Uterus (tissue), 3 donors: ENCODE measurements at regions not wholly inside any gene's neighbourhood (a gene's known extent, or its start where the extent isn't known, plus 50 kb on each side); places are given as distances from the start of the nearest gene placed in this dataset.

Experiments used
- DNase-seq, 2 donors: peaks; one replicate each; pipeline ENCODE4 v3.0.0-alpha.2; 2019 to 2020
- H3K27ac ChIP-seq, 2 donors: fragments of 200-600 bp; sonication (generic); 1 replicate in 1 of 2; 2 replicates in 1 of 2; pipeline ENCODE4 v1.5.1; 2016 to 2018
- H3K27me3 ChIP-seq, 2 donors: fragments of 200-600 bp; sonication (generic); one replicate each; pipeline ENCODE4 v1.5.1; 2018 to 2019; ENCODE audit warnings: control low read depth in 1 of 2
- H3K36me3 ChIP-seq, 2 donors: fragments of 200-600 bp; sonication (generic); one replicate each; pipeline ENCODE4 v1.5.1; 2019; ENCODE audit warnings: control low read depth in 1 of 2
- H3K4me1 ChIP-seq, 2 donors: fragments of 200-600 bp; sonication (generic); one replicate each; pipeline ENCODE4 v1.5.1; 2018 to 2019; ENCODE audit warnings: control low read depth in 1 of 2
- H3K4me3 ChIP-seq, 2 donors: fragments of 200-600 bp; sonication (generic); 1 replicate in 1 of 2; 2 replicates in 1 of 2; pipeline ENCODE4 v1.5.1; 2018 to 2019; ENCODE audit warnings: mild to moderate bottlenecking in 1 of 2
- H3K9me3 ChIP-seq, 2 donors: fragments of 200-600 bp; sonication (generic); one replicate each; pipeline ENCODE4 v1.5.1; 2019; ENCODE audit warnings: control low read depth in 1 of 2
- CTCF ChIP-seq, 4 experiments: fragments of 200-600 bp in 2 of 4; fragments of 450-650 bp in 2 of 4; sonication (generic) in 2 of 4; IDR thresholded peaks; one replicate each; pipeline ENCODE4 v1.5.1; 2016 to 2019; ENCODE audit warnings: antibody characterized with exemption in 4 of 4, mild to moderate bottlenecking in 2 of 4, moderate library complexity in 1 of 4
- POLR2A ChIP-seq, 2 donors: fragments of 450-650 bp; IDR thresholded peaks; one replicate each; pipeline ENCODE4 v1.6.1; 2016; ENCODE audit warnings: antibody characterized with exemption in 2 of 2, mild to moderate bottlenecking in 1 of 2, moderate library complexity in 1 of 2
- intact Hi-C: fragments of 100-400 bp; cut with DNase I; formaldehyde crosslinking; loops from one replicate; pipeline ENCODE4 v1.15.1; 2023; ENCODE audit warnings: low total_unique reads
- donor health status: DM: yes; HTN: yes; CAD: no.

- no peaks in the 10 kb centered on the region for H3K4me1 ChIP-seq
- DNase-seq: no peak
- H3K9me3 ChIP-seq: no peaks in the 10 kb centered on the region
- no peaks in the 10 kb centered on the region for H3K36me3 ChIP-seq
- H3K27me3 ChIP-seq: no peaks in the 10 kb centered on the region
- H3K4me3 ChIP-seq: no peak overlapping the region
- TF ChIP-seq POLR2A (IDR thresholded peaks at IDR 0.05): no peak
- TF ChIP-seq CTCF (IDR thresholded peaks at IDR 0.05): no peak
- no peak overlapping the region for H3K27ac ChIP-seq
- intact Hi-C loops: no loop called here
Measured at GRCh38 chr10:65555192-65555591, 1370.6 kb upstream of the LRRTM3 start.

GRCh38 chr10:65556006-65556405 is 1369.8 kb upstream of the LRRTM3 start:
- Histone ChIP-seq H3K4me3 (no peak overlapping the region), H3K4me1 (no peaks in the 10 kb centered on the region), H3K27me3 (no peaks in the 10 kb centered on the region), H3K9me3 (no peaks in the 10 kb centered on the region), H3K27ac (no peak overlapping the region), H3K36me3 (no peaks in the 10 kb centered on the region)
- no peak for DNase-seq
- TF ChIP-seq POLR2A (IDR thresholded peaks at IDR 0.05) (no peak), CTCF (IDR thresholded peaks at IDR 0.05) (no peak)
- intact Hi-C loops: no loop called here

- Histone ChIP-seq H3K4me3 (no peak overlapping the region), H3K9me3 (no peaks in the 10 kb centered on the region), H3K27me3 (no peaks in the 10 kb centered on the region), H3K27ac (no peak overlapping the region), H3K4me1 (no peaks in the 10 kb centered on the region), H3K36me3 (no peaks in the 10 kb centered on the region)
- intact Hi-C loops: no loop called here
- no peak for DNase-seq
- TF ChIP-seq CTCF (IDR thresholded peaks at IDR 0.05) (no peak), POLR2A (IDR thresholded peaks at IDR 0.05) (no peak)
Measured at GRCh38 chr10:65559369-65559768, 1366.5 kb upstream of the LRRTM3 start.

- Histone ChIP-seq H3K36me3 (no peaks in the 10 kb centered on the region), H3K27me3 (no peaks in the 10 kb centered on the region), H3K27ac (no peak overlapping the region), H3K9me3 (no peaks in the 10 kb centered on the region), H3K4me3 (no peak overlapping the region), H3K4me1 (no peaks in the 10 kb centered on the region)
- no peak for DNase-seq
- intact Hi-C loops: no loop called here
- TF ChIP-seq CTCF (IDR thresholded peaks at IDR 0.05): no peak
- no peak for TF ChIP-seq POLR2A (IDR thresholded peaks at IDR 0.05)
Measured at GRCh38 chr10:65565246-65565645, 1360.6 kb upstream of the LRRTM3 start.

- Histone ChIP-seq H3K4me1 (no peaks in the 10 kb centered on the region), H3K27me3 (no peaks in the 10 kb centered on the region), H3K9me3 (no peaks in the 10 kb centered on the region), H3K4me3 (no peak overlapping the region), H3K36me3 (no peaks in the 10 kb centered on the region), H3K27ac (no peak overlapping the region)
- TF ChIP-seq POLR2A (IDR thresholded peaks at IDR 0.05): no peak
- intact Hi-C loops: no loop called here
- DNase-seq: no peak
Measured at GRCh38 chr10:65566906-65567305, 1358.9 kb upstream of the LRRTM3 start.
